GM18951 (cell line): ENCODE measurements at regions not wholly inside any gene's neighbourhood (a gene's known extent, or its start where the extent isn't known, plus 50 kb on each side); places are given as distances from the start of the nearest gene placed in this dataset.

Experiments
- POLR2A ChIP-seq: IDR thresholded peaks from 4 replicates; pipeline ENCODE4 v1.6.1; 2011; ENCODE audit warnings: mild to moderate bottlenecking; ENCODE audit not compliant: insufficient read length, insufficient read depth; ENCODE audit errors: extremely low read depth
- in situ Hi-C: fragments of 300-500 bp; cut with MboI; formaldehyde crosslinking; loops from one replicate; pipeline ENCODE4 v1.12.0; 2022; ENCODE audit warnings: low sequenced_read_pairs, mixed read lengths, inconsistent platforms; ENCODE audit not compliant: unreplicated experiment

- TF ChIP-seq POLR2A, result no peak
- in situ Hi-C loops, result no loop called here
These were observed 168.4 kb upstream of the EDNRA start for GRCh38 chr4:147312376-147313046.

GRCh38 chr4:147313108-147313507 lies 167.8 kb upstream of the EDNRA start:
- in situ Hi-C loops, result no loop called here
- no peak for TF ChIP-seq POLR2A

- in situ Hi-C loops, result no loop called here
- TF ChIP-seq POLR2A, result no peak
These were observed 162.3 kb upstream of the EDNRA start for GRCh38 chr4:147318586-147318985.

GRCh38 chr4:147325571-147325981 lies 155.3 kb upstream of the EDNRA start:
- no peak for TF ChIP-seq POLR2A
- in situ Hi-C loops, result no loop called here

- TF ChIP-seq POLR2A, result no peak
- in situ Hi-C loops, result no loop called here
These were observed 154.3 kb upstream of the EDNRA start for GRCh38 chr4:147326591-147326990.

- in situ Hi-C loops, result no loop called here
- TF ChIP-seq POLR2A, result no peak
These were observed 153.6 kb upstream of the EDNRA start for GRCh38 chr4:147327322-147327721.

GRCh38 chr4:147328189-147328588 lies 152.7 kb upstream of the EDNRA start:
- in situ Hi-C loops, result no loop called here
- no peak for TF ChIP-seq POLR2A

- TF ChIP-seq POLR2A, result no peak
These were observed 152.0 kb upstream of the EDNRA start for GRCh38 chr4:147328756-147329446.

GRCh38 chr4:147332091-147332490 lies 148.8 kb upstream of the EDNRA start:
- in situ Hi-C loops, result no loop called here
- no peak for TF ChIP-seq POLR2A

More at GRCh38 chr4:147328756-147329446, 152.0 kb upstream of the EDNRA start:
- in situ Hi-C loops, result no loop called here

- in situ Hi-C loops, result no loop called here
- no peak for TF ChIP-seq POLR2A
These were observed 146.4 kb upstream of the EDNRA start for GRCh38 chr4:147334478-147334877.

GRCh38 chr4:147335183-147335582 lies 145.7 kb upstream of the EDNRA start:
- no peak for TF ChIP-seq POLR2A
- in situ Hi-C loops, result no loop called here

- in situ Hi-C loops, result no loop called here
- no peak for TF ChIP-seq POLR2A
These were observed 144.6 kb upstream of the EDNRA start for GRCh38 chr4:147336252-147336651.

- TF ChIP-seq POLR2A, result no peak
- in situ Hi-C loops, result no loop called here
These were observed 141.8 kb upstream of the EDNRA start for GRCh38 chr4:147339100-147339499.

GRCh38 chr4:147340111-147340510 lies 140.8 kb upstream of the EDNRA start:
- in situ Hi-C loops, result no loop called here
- no peak for TF ChIP-seq POLR2A

GRCh38 chr4:147340591-147341120 lies 140.2 kb upstream of the EDNRA start:
- in situ Hi-C loops, result no loop called here

More at GRCh38 chr4:147340591-147341120, 140.2 kb upstream of the EDNRA start:
- TF ChIP-seq POLR2A, result no peak
